HCT116 (cell line): ENCODE measurements at regions not wholly inside any gene's neighbourhood (a gene's known extent, or its start where the extent isn't known, plus 50 kb on each side); places are given as distances from the start of the nearest gene placed in this dataset.

ENCODE experiments used
- ATAC-seq: fragments of 200-7000 bp; cut with Tn5 transposase; 2 replicates; pipeline ENCODE4 v1.9.1; 2020; ENCODE audit warnings: mild to moderate bottlenecking, moderate library complexity
- BruUV-seq: library from RNA; stranded (reverse); fragments of 400-500 nt; replicated peaks from 2 replicates; lab custom pipeline; 2021; lab: Mats Ljungman, UMichigan
- CTCF ChIA-PET: fragments of 300-600 bp; sonication (Branson Sonifier 250); formaldehyde crosslinking; loops from one replicate; lab custom pipeline; 2021; ENCODE audit warnings: antibody characterized with exemption; lab: Charles Lee
- POLR2A ChIA-PET: fragments of 300-600, 350-600 bp; sonication (Branson Sonifier 250); formaldehyde crosslinking; loops from one replicate; lab custom pipeline; 2021; ENCODE audit warnings: antibody characterized with exemption; lab: Charles Lee
- RAD21 ChIA-PET, 2 experiments: fragments of 300-600 bp; sonication (Branson Sonifier 250); formaldehyde crosslinking; loops; one replicate each; lab custom pipeline; 2023; ENCODE audit warnings: low total read pairs in 2 of 2; ENCODE audit not compliant: uncharacterized antibody in 2 of 2, unreplicated experiment in 2 of 2, low non-redundant PET in 1 of 2; lab: Charles Lee
- DNase-seq: peaks from one replicate; pipeline ENCODE4 v3.0.0-alpha.2; 2010; ENCODE audit warnings: low read depth, low spot score
- H2AFZ ChIP-seq: fragments of 200-600 bp; shearing (Covaris generic), sonication (generic); 2 replicates; pipeline ENCODE4 v1.6.1; 2017; ENCODE audit warnings: low read depth, mixed run types, mixed read lengths, antibody characterized with exemption, low read length; ENCODE audit not compliant: poor library complexity, severe bottlenecking
- H3K27ac ChIP-seq: 2 replicates; pipeline ENCODE4 v1.5.1; 2012; ENCODE audit warnings: low read depth, low read length
- H3K27me3 ChIP-seq: fragments of 200-600 bp; sonication (generic); 2 replicates; pipeline ENCODE4 v1.6.1; 2016; ENCODE audit warnings: mixed run types, low read length, mixed read lengths; ENCODE audit not compliant: insufficient read depth
- H3K36me3 ChIP-seq, 2 experiments: fragments of 200-500 bp in 1 of 2; fragments of 200-600 bp in 1 of 2; sonication (Bioruptor generic) in 1 of 2; sonication (generic) in 1 of 2; 2 replicates each; pipeline versions ENCODE4 v1.5.1 to v1.6.1; 2014 to 2016; ENCODE audit warnings: low read length in 2 of 2, inconsistent platforms in 1 of 2, mixed read lengths in 1 of 2, mixed run types in 1 of 2; ENCODE audit not compliant: insufficient read depth in 2 of 2, control insufficient read depth in 1 of 2
- H3K4me1 ChIP-seq, 2 experiments: fragments of 200-600 bp in 1 of 2; sonication (generic) in 1 of 2; 2 replicates each; pipeline versions ENCODE4 v1.5.1 to v1.6.1; 2012 to 2017; ENCODE audit warnings: low read length in 2 of 2, inconsistent platforms in 1 of 2, mild to moderate bottlenecking in 1 of 2, mixed read lengths in 1 of 2, mixed run types in 1 of 2, moderate library complexity in 1 of 2; ENCODE audit not compliant: insufficient read depth in 2 of 2, control insufficient read depth in 1 of 2
- H3K4me2 ChIP-seq: fragments of 200-600 bp; sonication (generic); 2 replicates; pipeline ENCODE4 v1.6.1; 2017; ENCODE audit warnings: mixed run types, low read length, mixed read lengths
- H3K4me3 ChIP-seq, 2 experiments: fragments of 200-600 bp in 1 of 2; sonication (generic) in 1 of 2; replicated peaks in 1 of 2; 2 replicates each; pipeline ENCODE4 v1.5.1; 2011 to 2016; ENCODE audit warnings: low read length in 2 of 2, control low read depth in 1 of 2, low read depth in 1 of 2, mild to moderate bottlenecking in 1 of 2, mixed read lengths in 1 of 2, mixed run types in 1 of 2
- H3K79me2 ChIP-seq: fragments of 200-600 bp; sonication (generic); 2 replicates; pipeline ENCODE4 v1.6.1; 2017; ENCODE audit warnings: mild to moderate bottlenecking, mixed run types, low read length, moderate library complexity, mixed read lengths; ENCODE audit not compliant: insufficient read depth
- H3K9ac ChIP-seq: fragments of 200-600 bp; sonication (generic); 2 replicates; pipeline ENCODE4 v1.6.1; 2016; ENCODE audit warnings: low read length, mixed read lengths
- H3K9me2 ChIP-seq: fragments of 200-600 bp; sonication (generic), shearing (Covaris generic); 2 replicates; pipeline ENCODE4 v1.6.1; 2017; ENCODE audit warnings: mixed run types, mild to moderate bottlenecking, moderate library complexity; ENCODE audit not compliant: insufficient read depth
- H3K9me3 ChIP-seq, 2 experiments: fragments of 200-500 bp in 1 of 2; fragments of 200-600 bp in 1 of 2; sonication (Bioruptor generic) in 1 of 2; sonication (generic) in 1 of 2; 2 replicates each; pipeline ENCODE4 v1.6.1; 2014 to 2017; ENCODE audit warnings: low read length in 2 of 2, mixed read lengths in 2 of 2, inconsistent platforms in 1 of 2, low read depth in 1 of 2, mild to moderate bottlenecking in 1 of 2, mixed run types in 1 of 2, moderate library complexity in 1 of 2; ENCODE audit not compliant: control insufficient read depth in 1 of 2, insufficient read depth in 1 of 2
- H4K20me1 ChIP-seq: fragments of 200-600 bp; sonication (generic), shearing (Covaris generic); 2 replicates; pipeline ENCODE4 v1.6.1; 2017; ENCODE audit warnings: mixed run types, mild to moderate bottlenecking, moderate library complexity; ENCODE audit not compliant: insufficient read depth
- ATF3 ChIP-seq: IDR thresholded peaks from 2 replicates; pipeline ENCODE4 v1.6.1; 2012
- CBX3 ChIP-seq: IDR thresholded peaks from 2 replicates; pipeline ENCODE4 v1.6.1; 2012; ENCODE audit warnings: low read depth
- CEBPB ChIP-seq: IDR thresholded peaks from 2 replicates; pipeline ENCODE4 v1.6.1; 2012; ENCODE audit warnings: low read depth
- CTCF ChIP-seq, 3 experiments: fragments of 200-600 bp in 1 of 3; sonication (generic) in 1 of 3; IDR thresholded peaks in 2 of 3; conservative IDR thresholded peaks in 1 of 3; 2 replicates each; pipeline ENCODE4 v1.5.1; 2012 to 2017; ENCODE audit warnings: low read depth in 2 of 3, low read length in 2 of 3, antibody characterized with exemption in 1 of 3, borderline replicate concordance in 1 of 3, control low read depth in 1 of 3, mild to moderate bottlenecking in 1 of 3, mixed read lengths in 1 of 3, mixed run types in 1 of 3, moderate library complexity in 1 of 3; ENCODE audit not compliant: insufficient read depth in 1 of 3
- ELF1 ChIP-seq: IDR thresholded peaks from 2 replicates; pipeline ENCODE4 v1.6.1; 2012; ENCODE audit warnings: low read depth, borderline replicate concordance
- EZH2 ChIP-seq: fragments of 200-600 bp; sonication (generic); IDR thresholded peaks from 2 replicates; pipeline ENCODE4 v1.6.1; 2017; ENCODE audit warnings: antibody characterized with exemption, mixed run types
- JUND ChIP-seq: IDR thresholded peaks from 2 replicates; pipeline ENCODE4 v1.6.1; 2012
- MAX ChIP-seq: IDR thresholded peaks from 2 replicates; pipeline ENCODE4 v1.6.1; 2012
- POLR2A ChIP-seq: IDR thresholded peaks from 2 replicates; pipeline ENCODE4 v1.7.0; 2011; ENCODE audit warnings: borderline replicate concordance; ENCODE audit not compliant: insufficient read depth, insufficient read length; ENCODE audit errors: extremely low read depth
- POLR2AphosphoS5 ChIP-seq: IDR thresholded peaks from 2 replicates; pipeline ENCODE4 v1.6.1; 2011; ENCODE audit warnings: mild to moderate bottlenecking, low read depth, low read length, moderate library complexity
- RAD21 ChIP-seq: IDR thresholded peaks from 2 replicates; pipeline ENCODE4 v1.6.1; 2012; ENCODE audit warnings: low read depth, mild to moderate bottlenecking
- REST ChIP-seq: IDR thresholded peaks from 2 replicates; pipeline ENCODE4 v1.6.1; 2012; ENCODE audit warnings: low read depth
- SIN3A ChIP-seq: IDR thresholded peaks from 2 replicates; pipeline ENCODE4 v1.6.1; 2012; ENCODE audit warnings: low read depth
- SP1 ChIP-seq: IDR thresholded peaks from 2 replicates; pipeline ENCODE4 v1.6.1; 2012; ENCODE audit warnings: low read depth
- TCF7L2 ChIP-seq: IDR thresholded peaks from 2 replicates; pipeline ENCODE4 v1.7.0; 2011; ENCODE audit warnings: borderline replicate concordance, inconsistent platforms; ENCODE audit not compliant: insufficient read depth, insufficient read length; ENCODE audit errors: extremely low read depth
- YY1 ChIP-seq: IDR thresholded peaks from 2 replicates; pipeline ENCODE4 v1.6.1; 2011; ENCODE audit warnings: low read length, low read depth, moderate library complexity, mild to moderate bottlenecking; ENCODE audit not compliant: insufficient replicate concordance; ENCODE audit errors: extremely low read depth
- intact Hi-C: fragments of 100-400 bp; cut with micrococcal nuclease; formaldehyde crosslinking; loops from 2 replicates; pipeline ENCODE4 v1.10.0; 2022

GRCh38 chr6:92050216-92050615 lies 1369.1 kb downstream of the EPHA7 start:
- no peak overlapping the region for H3K27ac ChIP-seq
- peaks cover 10 to 18% of the 10 kb centered on the region in 2 experiments; a peak in 3 of 4 replicates for H3K9me3 ChIP-seq
- H3K36me3 ChIP-seq = no peaks in the 10 kb centered on the region
- POLR2A ChIA-PET = no interaction called here
- no peak overlapping the region for H3K9ac ChIP-seq
- H3K79me2 ChIP-seq = no peaks in the 10 kb centered on the region
- H3K4me1 ChIP-seq = no peaks in the 10 kb centered on the region
- H3K4me3 ChIP-seq = no peak overlapping the region
- DNase-seq = no peak
- no peak for TF ChIP-seq POLR2AphosphoS5
- TF ChIP-seq, all 23 proteins: peak for 0
- intact Hi-C loops = no loop called here
- no TSS peak for BruUV-seq
- no peaks in the 10 kb centered on the region for H3K9me2 ChIP-seq
- ChIA-PET CTCF (no interaction called here), RAD21 (no interaction called here)
- H4K20me1 ChIP-seq = no peaks in the 10 kb centered on the region; the same call in 1 of the 2 replicates
- ATAC-seq = no peak
- H3K27me3 ChIP-seq = no peaks in the 10 kb centered on the region
- H2AFZ ChIP-seq = no peak overlapping the region
- no peak overlapping the region for H3K4me2 ChIP-seq

- DNase-seq = no peak
- CTCF ChIA-PET = no interaction called here
- Histone ChIP-seq H3K9me3 (peaks cover 12 to 17% of the 10 kb centered on the region in 2 experiments; a peak in 3 of 4 replicates), H3K79me2 (no peaks in the 10 kb centered on the region), H3K36me3 (no peaks in the 10 kb centered on the region), H3K4me3 (no peak overlapping the region), H3K9ac (no peak overlapping the region), H3K27ac (no peak overlapping the region), H3K4me1 (no peaks in the 10 kb centered on the region), H3K27me3 (no peaks in the 10 kb centered on the region), H3K4me2 (no peak overlapping the region), H4K20me1 (no peaks in the 10 kb centered on the region), H3K9me2 (no peaks in the 10 kb centered on the region), H2AFZ (no peak overlapping the region)
- TF ChIP-seq POLR2AphosphoS5 (no peak), YY1 (no peak), TCF7L2 (no peak), CTCF (IDR thresholded peaks at IDR 0.05 in 2 of 3, conservative IDR thresholded peaks at IDR 0.05 in 1 of 3; ENCODE audit: borderline replicate concordance in 1 of 3, insufficient read depth in 1 of 3, low read depth in 2 of 3, low read length in 2 of 3) (no peak), RAD21 (no peak), SIN3A (no peak), MAX (no peak), POLR2A (no peak), ELF1 (no peak), JUND (no peak), CEBPB (no peak), SP1 (no peak), CBX3 (no peak), REST (no peak), EZH2 (no peak), ATF3 (no peak)
- no peak for ATAC-seq
- intact Hi-C loops = no loop called here
- RAD21 ChIA-PET = no interaction called here
- POLR2A ChIA-PET = no interaction called here
- no TSS peak for BruUV-seq
These were observed 1371.5 kb downstream of the EPHA7 start for GRCh38 chr6:92047860-92048259.
